GM23338 (cell line): ENCODE measurements at regions not wholly inside any gene's neighbourhood (a gene's known extent, or its start where the extent isn't known, plus 50 kb on each side); places are given as distances from the start of the nearest gene placed in this dataset.

Source experiments
- ATAC-seq: fragments of 200-7000 bp; cut with Tn5 transposase; 3 replicates; pipeline ENCODE4 v1.9.1; 2020
- DNase-seq: peaks from one replicate; pipeline ENCODE4 v3.0.0-alpha.2; 2015; ENCODE audit warnings: low spot score
- H2AFZ ChIP-seq: fragments of 200-600 bp; sonication (generic); 2 replicates; pipeline ENCODE4 v1.8.0; 2016; ENCODE audit warnings: antibody characterized with exemption, mild to moderate bottlenecking, moderate library complexity
- H3F3A ChIP-seq: fragments of 200-600 bp; sonication (generic); replicated peaks from 2 replicates; pipeline ENCODE4 v1.8.0; 2017; ENCODE audit warnings: antibody characterized with exemption, mixed run types, low read depth
- H3K27ac ChIP-seq: fragments of 200-600 bp; sonication (generic); 2 replicates; pipeline ENCODE4 v1.6.1; 2016; ENCODE audit warnings: low read depth
- H3K27me3 ChIP-seq: fragments of 200-600 bp; sonication (generic); 2 replicates; pipeline ENCODE4 v1.8.0; 2016; ENCODE audit warnings: mild to moderate bottlenecking, mixed run types, moderate library complexity; ENCODE audit not compliant: insufficient read depth
- H3K36me3 ChIP-seq: fragments of 200-600 bp; sonication (generic); 2 replicates; pipeline ENCODE4 v1.8.0; 2016; ENCODE audit warnings: mild to moderate bottlenecking; ENCODE audit not compliant: insufficient read depth
- H3K4me1 ChIP-seq: fragments of 200-600 bp; sonication (generic); 2 replicates; pipeline ENCODE4 v1.8.0; 2016; ENCODE audit warnings: mild to moderate bottlenecking, moderate library complexity; ENCODE audit not compliant: insufficient read depth
- H3K4me2 ChIP-seq: fragments of 200-600 bp; sonication (generic); 2 replicates; pipeline ENCODE4 v1.7.1; 2017; ENCODE audit warnings: mixed run types
- H3K4me3 ChIP-seq: fragments of 200-600 bp; sonication (generic); 2 replicates; pipeline ENCODE4 v1.6.1; 2016; ENCODE audit warnings: mixed run types
- H3K79me2 ChIP-seq: fragments of 200-600 bp; sonication (generic); replicated peaks from 2 replicates; pipeline ENCODE4 v1.8.0; 2017; ENCODE audit warnings: mild to moderate bottlenecking; ENCODE audit not compliant: insufficient read depth
- H3K9me2 ChIP-seq: fragments of 200-600 bp; sonication (generic); 2 replicates; pipeline ENCODE4 v1.8.0; 2017; ENCODE audit not compliant: insufficient read depth
- H4K20me1 ChIP-seq: fragments of 200-600 bp; sonication (generic); replicated peaks from 2 replicates; pipeline ENCODE4 v1.8.0; 2017; ENCODE audit warnings: mild to moderate bottlenecking; ENCODE audit not compliant: insufficient read depth
- H3K27ac Mint-ChIP-seq: 2 replicates; pipeline ENCODE4 v1.8.0; 2020; ENCODE audit warnings: inconsistent platforms, mild to moderate bottlenecking, moderate library complexity, mixed read lengths
- H3K27me3 Mint-ChIP-seq: 3 replicates; pipeline ENCODE4 v1.8.0; 2022; ENCODE audit warnings: low read depth, mild to moderate bottlenecking, moderate library complexity, mixed read lengths, inconsistent platforms; ENCODE audit not compliant: insufficient read depth, poor library complexity
- H3K36me3 Mint-ChIP-seq: 3 replicates; pipeline ENCODE4 v1.8.0; 2021; ENCODE audit warnings: low read depth, mild to moderate bottlenecking, inconsistent platforms, moderate library complexity, mixed read lengths
- H3K4me1 Mint-ChIP-seq: 3 replicates; pipeline ENCODE4 v1.8.0; 2020; ENCODE audit warnings: mild to moderate bottlenecking, inconsistent platforms, mixed read lengths
- H3K4me3 Mint-ChIP-seq: 3 replicates; pipeline ENCODE4 v1.8.0; 2021; ENCODE audit warnings: moderate library complexity, mild to moderate bottlenecking, inconsistent platforms, mixed read lengths
- H3K9me3 Mint-ChIP-seq: 3 replicates; pipeline ENCODE4 v1.8.0; 2020; ENCODE audit warnings: moderate library complexity, mild to moderate bottlenecking, inconsistent platforms, mixed read lengths
- CREB1 ChIP-seq: fragments of 250-450 bp; sonication (Bioruptor Pico); IDR thresholded peaks from 2 replicates; pipeline ENCODE4 v1.5.0; 2020; ENCODE audit warnings: low read depth, mild to moderate bottlenecking, moderate library complexity
- EZH2 ChIP-seq: fragments of 200-600 bp; sonication (generic); IDR thresholded peaks from one replicate; pipeline ENCODE4 v1.8.0; 2017; ENCODE audit warnings: antibody characterized with exemption, mild to moderate bottlenecking, low read depth; ENCODE audit not compliant: unreplicated experiment
- JUNB ChIP-seq: IDR thresholded peaks from one replicate; pipeline ENCODE4 v1.6.1; 2016; ENCODE audit warnings: antibody characterized with exemption; ENCODE audit not compliant: unreplicated experiment
- POLR2AphosphoS5 ChIP-seq: IDR thresholded peaks from 2 replicates; pipeline ENCODE4 v1.6.1; 2016; ENCODE audit warnings: antibody characterized with exemption, low read depth
- ZNF114 ChIP-seq: fragments of 250-450 bp; sonication (Bioruptor Pico); IDR thresholded peaks from 2 replicates; pipeline ENCODE4 v1.5.0; 2020; ENCODE audit warnings: mild to moderate bottlenecking, moderate library complexity
- ZNF331 ChIP-seq: fragments of 250-450 bp; sonication (Bioruptor Pico); IDR thresholded peaks from 2 replicates; pipeline ENCODE4 v1.5.0; 2020; ENCODE audit warnings: low read depth, mild to moderate bottlenecking, moderate library complexity
- TF ChIP-seq, protein P1 (sequence below): fragments of 250-450 bp; sonication (Bioruptor Pico); IDR thresholded peaks from 2 replicates; pipeline ENCODE4 v1.5.0; 2020; ENCODE audit warnings: mild to moderate bottlenecking, moderate library complexity
- TF ChIP-seq, protein P2 (sequence below), 2 experiments: fragments of 200-600 bp in 1 of 2; sonication (generic) in 1 of 2; conservative IDR thresholded peaks; 2 replicates each; pipeline versions ENCODE4 v1.5.1 to v1.6.1; 2016 to 2017; ENCODE audit warnings: antibody characterized with exemption in 2 of 2, low read depth in 2 of 2, mild to moderate bottlenecking in 2 of 2, moderate library complexity in 1 of 2
- TF ChIP-seq, protein P3 (sequence below): IDR thresholded peaks from one replicate; pipeline ENCODE4 v1.6.1; 2018; ENCODE audit warnings: antibody characterized with exemption; ENCODE audit not compliant: unreplicated experiment

DNA sequence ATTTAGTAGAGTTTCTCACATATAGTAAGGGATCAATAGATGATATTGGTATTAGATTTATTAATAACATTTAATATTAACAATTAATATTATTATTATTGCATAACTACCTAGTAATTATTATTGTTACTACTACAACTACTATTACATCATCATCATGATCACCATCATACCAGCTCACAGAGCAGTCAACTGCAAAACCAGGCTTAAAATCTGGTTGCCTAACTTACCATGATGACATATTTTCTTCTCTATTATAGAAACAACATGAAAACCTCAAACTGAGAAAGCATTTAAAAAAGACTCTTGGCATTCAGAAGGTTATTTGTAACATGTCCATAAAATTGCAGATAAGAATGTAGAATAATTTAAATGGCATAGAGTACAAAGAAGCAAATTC lies 247.0 kb upstream of the TTC29 start (continued):
- TF ChIP-seq, protein P1, sequence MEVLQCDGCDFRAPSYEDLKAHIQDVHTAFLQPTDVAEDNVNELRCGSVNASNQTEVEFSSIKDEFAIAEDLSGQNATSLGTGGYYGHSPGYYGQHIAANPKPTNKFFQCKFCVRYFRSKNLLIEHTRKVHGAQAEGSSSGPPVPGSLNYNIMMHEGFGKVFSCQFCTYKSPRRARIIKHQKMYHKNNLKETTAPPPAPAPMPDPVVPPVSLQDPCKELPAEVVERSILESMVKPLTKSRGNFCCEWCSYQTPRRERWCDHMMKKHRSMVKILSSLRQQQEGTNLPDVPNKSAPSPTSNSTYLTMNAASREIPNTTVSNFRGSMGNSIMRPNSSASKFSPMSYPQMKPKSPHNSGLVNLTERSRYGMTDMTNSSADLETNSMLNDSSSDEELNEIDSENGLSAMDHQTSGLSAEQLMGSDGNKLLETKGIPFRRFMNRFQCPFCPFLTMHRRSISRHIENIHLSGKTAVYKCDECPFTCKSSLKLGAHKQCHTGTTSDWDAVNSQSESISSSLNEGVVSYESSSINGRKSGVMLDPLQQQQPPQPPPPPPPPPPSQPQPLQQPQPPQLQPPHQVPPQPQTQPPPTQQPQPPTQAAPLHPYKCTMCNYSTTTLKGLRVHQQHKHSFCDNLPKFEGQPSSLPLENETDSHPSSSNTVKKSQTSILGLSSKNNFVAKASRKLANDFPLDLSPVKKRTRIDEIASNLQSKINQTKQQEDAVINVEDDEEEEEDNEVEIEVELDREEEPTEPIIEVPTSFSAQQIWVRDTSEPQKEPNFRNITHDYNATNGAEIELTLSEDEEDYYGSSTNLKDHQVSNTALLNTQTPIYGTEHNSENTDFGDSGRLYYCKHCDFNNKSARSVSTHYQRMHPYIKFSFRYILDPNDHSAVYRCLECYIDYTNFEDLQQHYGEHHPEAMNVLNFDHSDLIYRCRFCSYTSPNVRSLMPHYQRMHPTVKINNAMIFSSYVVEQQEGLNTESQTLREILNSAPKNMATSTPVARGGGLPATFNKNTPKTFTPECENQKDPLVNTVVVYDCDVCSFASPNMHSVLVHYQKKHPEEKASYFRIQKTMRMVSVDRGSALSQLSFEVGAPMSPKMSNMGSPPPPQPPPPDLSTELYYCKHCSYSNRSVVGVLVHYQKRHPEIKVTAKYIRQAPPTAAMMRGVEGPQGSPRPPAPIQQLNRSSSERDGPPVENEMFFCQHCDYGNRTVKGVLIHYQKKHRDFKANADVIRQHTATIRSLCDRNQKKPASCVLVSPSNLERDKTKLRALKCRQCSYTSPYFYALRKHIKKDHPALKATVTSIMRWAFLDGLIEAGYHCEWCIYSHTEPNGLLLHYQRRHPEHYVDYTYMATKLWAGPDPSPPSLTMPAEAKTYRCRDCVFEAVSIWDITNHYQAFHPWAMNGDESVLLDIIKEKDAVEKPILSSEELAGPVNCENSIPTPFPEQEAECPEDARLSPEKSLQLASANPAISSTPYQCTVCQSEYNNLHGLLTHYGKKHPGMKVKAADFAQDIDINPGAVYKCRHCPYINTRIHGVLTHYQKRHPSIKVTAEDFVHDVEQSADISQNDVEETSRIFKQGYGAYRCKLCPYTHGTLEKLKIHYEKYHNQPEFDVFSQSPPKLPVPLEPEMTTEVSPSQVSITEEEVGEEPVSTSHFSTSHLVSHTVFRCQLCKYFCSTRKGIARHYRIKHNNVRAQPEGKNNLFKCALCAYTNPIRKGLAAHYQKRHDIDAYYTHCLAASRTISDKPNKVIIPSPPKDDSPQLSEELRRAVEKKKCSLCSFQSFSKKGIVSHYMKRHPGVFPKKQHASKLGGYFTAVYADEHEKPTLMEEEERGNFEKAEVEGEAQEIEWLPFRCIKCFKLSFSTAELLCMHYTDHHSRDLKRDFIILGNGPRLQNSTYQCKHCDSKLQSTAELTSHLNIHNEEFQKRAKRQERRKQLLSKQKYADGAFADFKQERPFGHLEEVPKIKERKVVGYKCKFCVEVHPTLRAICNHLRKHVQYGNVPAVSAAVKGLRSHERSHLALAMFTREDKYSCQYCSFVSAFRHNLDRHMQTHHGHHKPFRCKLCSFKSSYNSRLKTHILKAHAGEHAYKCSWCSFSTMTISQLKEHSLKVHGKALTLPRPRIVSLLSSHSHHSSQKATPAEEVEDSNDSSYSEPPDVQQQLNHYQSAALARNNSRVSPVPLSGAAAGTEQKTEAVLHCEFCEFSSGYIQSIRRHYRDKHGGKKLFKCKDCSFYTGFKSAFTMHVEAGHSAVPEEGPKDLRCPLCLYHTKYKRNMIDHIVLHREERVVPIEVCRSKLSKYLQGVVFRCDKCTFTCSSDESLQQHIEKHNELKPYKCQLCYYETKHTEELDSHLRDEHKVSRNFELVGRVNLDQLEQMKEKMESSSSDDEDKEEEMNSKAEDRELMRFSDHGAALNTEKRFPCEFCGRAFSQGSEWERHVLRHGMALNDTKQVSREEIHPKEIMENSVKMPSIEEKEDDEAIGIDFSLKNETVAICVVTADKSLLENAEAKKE (CRISPR knock-in tag): no peak
- TF ChIP-seq, protein P2, sequence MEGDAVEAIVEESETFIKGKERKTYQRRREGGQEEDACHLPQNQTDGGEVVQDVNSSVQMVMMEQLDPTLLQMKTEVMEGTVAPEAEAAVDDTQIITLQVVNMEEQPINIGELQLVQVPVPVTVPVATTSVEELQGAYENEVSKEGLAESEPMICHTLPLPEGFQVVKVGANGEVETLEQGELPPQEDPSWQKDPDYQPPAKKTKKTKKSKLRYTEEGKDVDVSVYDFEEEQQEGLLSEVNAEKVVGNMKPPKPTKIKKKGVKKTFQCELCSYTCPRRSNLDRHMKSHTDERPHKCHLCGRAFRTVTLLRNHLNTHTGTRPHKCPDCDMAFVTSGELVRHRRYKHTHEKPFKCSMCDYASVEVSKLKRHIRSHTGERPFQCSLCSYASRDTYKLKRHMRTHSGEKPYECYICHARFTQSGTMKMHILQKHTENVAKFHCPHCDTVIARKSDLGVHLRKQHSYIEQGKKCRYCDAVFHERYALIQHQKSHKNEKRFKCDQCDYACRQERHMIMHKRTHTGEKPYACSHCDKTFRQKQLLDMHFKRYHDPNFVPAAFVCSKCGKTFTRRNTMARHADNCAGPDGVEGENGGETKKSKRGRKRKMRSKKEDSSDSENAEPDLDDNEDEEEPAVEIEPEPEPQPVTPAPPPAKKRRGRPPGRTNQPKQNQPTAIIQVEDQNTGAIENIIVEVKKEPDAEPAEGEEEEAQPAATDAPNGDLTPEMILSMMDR (conservative IDR thresholded peaks at IDR 0.05; ENCODE audit: low read depth in 2 of 2): no peak
- TF ChIP-seq, protein P3, sequence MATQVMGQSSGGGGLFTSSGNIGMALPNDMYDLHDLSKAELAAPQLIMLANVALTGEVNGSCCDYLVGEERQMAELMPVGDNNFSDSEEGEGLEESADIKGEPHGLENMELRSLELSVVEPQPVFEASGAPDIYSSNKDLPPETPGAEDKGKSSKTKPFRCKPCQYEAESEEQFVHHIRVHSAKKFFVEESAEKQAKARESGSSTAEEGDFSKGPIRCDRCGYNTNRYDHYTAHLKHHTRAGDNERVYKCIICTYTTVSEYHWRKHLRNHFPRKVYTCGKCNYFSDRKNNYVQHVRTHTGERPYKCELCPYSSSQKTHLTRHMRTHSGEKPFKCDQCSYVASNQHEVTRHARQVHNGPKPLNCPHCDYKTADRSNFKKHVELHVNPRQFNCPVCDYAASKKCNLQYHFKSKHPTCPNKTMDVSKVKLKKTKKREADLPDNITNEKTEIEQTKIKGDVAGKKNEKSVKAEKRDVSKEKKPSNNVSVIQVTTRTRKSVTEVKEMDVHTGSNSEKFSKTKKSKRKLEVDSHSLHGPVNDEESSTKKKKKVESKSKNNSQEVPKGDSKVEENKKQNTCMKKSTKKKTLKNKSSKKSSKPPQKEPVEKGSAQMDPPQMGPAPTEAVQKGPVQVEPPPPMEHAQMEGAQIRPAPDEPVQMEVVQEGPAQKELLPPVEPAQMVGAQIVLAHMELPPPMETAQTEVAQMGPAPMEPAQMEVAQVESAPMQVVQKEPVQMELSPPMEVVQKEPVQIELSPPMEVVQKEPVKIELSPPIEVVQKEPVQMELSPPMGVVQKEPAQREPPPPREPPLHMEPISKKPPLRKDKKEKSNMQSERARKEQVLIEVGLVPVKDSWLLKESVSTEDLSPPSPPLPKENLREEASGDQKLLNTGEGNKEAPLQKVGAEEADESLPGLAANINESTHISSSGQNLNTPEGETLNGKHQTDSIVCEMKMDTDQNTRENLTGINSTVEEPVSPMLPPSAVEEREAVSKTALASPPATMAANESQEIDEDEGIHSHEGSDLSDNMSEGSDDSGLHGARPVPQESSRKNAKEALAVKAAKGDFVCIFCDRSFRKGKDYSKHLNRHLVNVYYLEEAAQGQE: no peak

DNA sequence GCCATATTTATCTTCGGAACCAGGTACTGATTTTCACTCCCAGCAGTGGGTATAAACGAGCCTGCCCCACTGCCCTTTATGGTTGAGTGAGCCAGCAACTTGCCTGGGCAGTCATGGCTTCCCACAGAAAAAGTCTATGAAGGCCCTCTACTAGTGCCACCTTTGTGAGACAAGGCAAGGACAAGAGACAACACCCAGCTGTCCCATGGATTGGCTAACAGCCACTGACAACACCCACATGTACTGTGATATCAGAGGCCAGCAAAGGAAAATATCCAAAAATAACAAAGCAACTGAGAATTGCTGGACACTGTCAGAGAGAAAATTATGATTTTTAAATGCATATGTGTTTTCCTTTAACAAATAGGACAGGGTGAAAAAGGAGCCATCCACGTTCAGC lies 248.4 kb upstream of the TTC29 start:
- no peaks in the 10 kb centered on the region for H3K79me2 ChIP-seq
- H3K4me2 ChIP-seq: no peak overlapping the region
- H2AFZ ChIP-seq: no peak overlapping the region
- no peaks in the 10 kb centered on the region for H3K9me2 ChIP-seq
- Mint-ChIP-seq H3K27ac (no peak overlapping the region), H3K4me1 (peaks cover 19% of the 10 kb centered on the region), H3K9me3 (peaks cover 2% of the 10 kb centered on the region), H3K4me3 (no peak overlapping the region), H3K27me3 (no peaks in the 10 kb centered on the region), H3K36me3 (no peaks in the 10 kb centered on the region)
- peaks cover 8% of the 10 kb centered on the region; the same call in 1 of the 2 replicates for H3K4me1 ChIP-seq
- no peaks in the 10 kb centered on the region for H3K36me3 ChIP-seq
- ATAC-seq (no peak), DNase-seq (no peak)
- no peaks in the 10 kb centered on the region for H3K27me3 ChIP-seq
- H3K27ac ChIP-seq: no peak overlapping the region
- H3F3A ChIP-seq: no peaks in the 10 kb centered on the region
- H4K20me1 ChIP-seq: no peaks in the 10 kb centered on the region
- no peak overlapping the region for H3K4me3 ChIP-seq
- TF ChIP-seq ZNF114 (no peak), CREB1 (CRISPR knock-in tag) (no peak), ZNF331 (no peak), POLR2AphosphoS5 (no peak), EZH2 (no peak), JUNB (no peak)
